Pancreas (tissue), 10 donors: ENCODE measurements at regions not wholly inside any gene's neighbourhood (a gene's known extent, or its start where the extent isn't known, plus 50 kb on each side); places are given as distances from the start of the nearest gene placed in this dataset.
A peak's percentile ranks its signal among the peaks of the same experiment; 100 is the strongest.

Experiments
- ATAC-seq, 4 donors: fragments of 200-7000 bp; cut with Tn5 transposase; one replicate each; pipeline versions ENCODE4 v1.8.0 to v1.9.1; 2020; ENCODE audit warnings: mild to moderate bottlenecking in 4 of 4, moderate library complexity in 4 of 4
- DNase-seq, 6 donors: peaks; one replicate each; pipeline ENCODE4 v3.0.0-alpha.2; 2020
- FAIRE-seq: peaks from 2 replicates; lab custom pipeline; 2012; peaks lifted over from hg19 to GRCh38; lab: Jason Lieb, UNC
- H3K27ac ChIP-seq, 4 donors: fragments of 200-600 bp; sonication (generic); 1 replicate in 3 of 4; 2 replicates in 1 of 4; pipeline versions ENCODE4 v1.5.0 to v1.8.0; 2020
- H3K27me3 ChIP-seq, 4 donors: fragments of 200-600 bp; one replicate each; pipeline ENCODE4 v1.8.0; 2021
- H3K36me3 ChIP-seq, 3 donors: fragments of 200-600 bp; sonication (generic) in 1 of 3; one replicate each; pipeline versions ENCODE4 v1.5.0 to v1.8.0; 2020 to 2021
- H3K4me1 ChIP-seq, 3 donors: fragments of 200-600 bp; one replicate each; pipeline ENCODE4 v1.8.0; 2021
- H3K4me3 ChIP-seq, 4 donors: fragments of 200-600 bp; sonication (generic) in 2 of 4; one replicate each; pipeline versions ENCODE4 v1.5.0 to v1.8.0; 2020 to 2021
- H3K9me3 ChIP-seq, 4 donors: fragments of 200-600 bp; one replicate each; pipeline ENCODE4 v1.8.0; 2021
- WGBS, 2 donors: extraction: QIAGEN DNeasy Blood & Tissue Kit; methylation state at CpG; one replicate each; pipeline ENCODE4 v1.1.7; 2013; 5-methylcytosine and 5-hydroxymethylcytosine counted together
- intact Hi-C, 3 donors: fragments of 100-400 bp; cut with DNase I; formaldehyde crosslinking; loops; one replicate each; pipeline versions ENCODE4 v1.11.1 to v1.14.2; 2022
- TF ChIP-seq, protein P1 (sequence below), 4 donors: fragments of 200-600 bp; sonication (generic) in 3 of 4; IDR thresholded peaks; one replicate each; pipeline versions ENCODE4 v1.5.0 to v1.8.0; 2021; ENCODE audit warnings: antibody characterized with exemption in 4 of 4
- donor health status: healthy with polysubstance abuse.
- donor health status: DM: no; HTN: no; CAD: no; lungs with moderate emphysema.
- donor health status: DM: no; HTN: no; CAD: no.
- donor health status: control.
- donor health status: control.
- donor health status: Bipolar disorder and iron deficiency.
- donor health status: DM: yes; HTN: yes; CAD: no.
- donor health status: DM: no; HTN: no; CAD: no.
- donor health status: DM: no; HTN: no; CAD: no.
- donor health status: DM: yes; HTN: yes; CAD: no.

DNA sequence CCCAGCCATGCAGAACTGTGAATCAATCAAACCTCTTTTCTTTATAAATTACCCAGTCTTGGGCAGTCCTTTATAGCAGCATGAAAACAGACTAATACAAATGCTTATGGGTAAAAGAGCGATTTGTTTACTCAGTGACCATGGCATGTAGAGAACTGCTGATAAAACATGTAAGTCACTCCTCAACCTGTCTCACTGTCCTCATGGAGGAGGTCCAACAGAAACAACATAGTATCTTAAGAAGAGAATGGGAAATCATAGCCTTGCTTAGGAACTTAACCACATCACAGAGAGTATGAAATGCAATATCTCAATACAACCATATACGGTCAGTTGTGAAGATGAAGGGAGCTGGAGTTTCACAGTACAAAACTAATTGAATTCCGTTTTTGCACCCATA, 1734.0 kb upstream of the RAG2 start:
- no peaks in the 10 kb centered on the region for H3K4me1 ChIP-seq
- FAIRE-seq: no peak

DNA sequence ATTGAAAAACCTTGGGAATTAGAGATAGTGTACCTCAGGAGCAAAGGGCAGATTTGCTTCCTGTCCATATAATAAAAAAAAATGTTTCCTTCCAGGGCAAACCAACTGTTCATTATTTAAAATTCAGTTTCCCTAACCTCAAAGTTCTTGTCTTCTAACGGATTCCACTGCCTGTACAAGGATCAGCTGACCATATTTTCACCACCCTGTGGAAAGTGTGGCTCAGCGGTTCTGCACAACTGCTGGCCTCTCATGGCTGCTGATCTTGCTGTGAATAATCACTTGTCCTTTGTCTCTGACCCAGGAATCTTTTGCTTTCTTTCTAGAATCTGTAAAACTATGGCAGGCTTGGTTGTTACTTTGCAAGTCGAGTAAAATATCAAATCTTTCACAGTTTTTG, 1732.5 kb upstream of the RAG2 start:
- H3K27me3 ChIP-seq: no peaks in the 10 kb centered on the region
- no peaks in the 10 kb centered on the region for H3K36me3 ChIP-seq
- no peak overlapping the region for H3K4me3 ChIP-seq
- DNase-seq (no peak), ATAC-seq (no peak), FAIRE-seq (no peak)
- no peaks in the 10 kb centered on the region for H3K9me3 ChIP-seq
- 55 to 61% methylated on average over 3 of the region's 3 CpGs for WGBS, 2 donors
- intact Hi-C loops: no loop called here
- TF ChIP-seq, protein P1, sequence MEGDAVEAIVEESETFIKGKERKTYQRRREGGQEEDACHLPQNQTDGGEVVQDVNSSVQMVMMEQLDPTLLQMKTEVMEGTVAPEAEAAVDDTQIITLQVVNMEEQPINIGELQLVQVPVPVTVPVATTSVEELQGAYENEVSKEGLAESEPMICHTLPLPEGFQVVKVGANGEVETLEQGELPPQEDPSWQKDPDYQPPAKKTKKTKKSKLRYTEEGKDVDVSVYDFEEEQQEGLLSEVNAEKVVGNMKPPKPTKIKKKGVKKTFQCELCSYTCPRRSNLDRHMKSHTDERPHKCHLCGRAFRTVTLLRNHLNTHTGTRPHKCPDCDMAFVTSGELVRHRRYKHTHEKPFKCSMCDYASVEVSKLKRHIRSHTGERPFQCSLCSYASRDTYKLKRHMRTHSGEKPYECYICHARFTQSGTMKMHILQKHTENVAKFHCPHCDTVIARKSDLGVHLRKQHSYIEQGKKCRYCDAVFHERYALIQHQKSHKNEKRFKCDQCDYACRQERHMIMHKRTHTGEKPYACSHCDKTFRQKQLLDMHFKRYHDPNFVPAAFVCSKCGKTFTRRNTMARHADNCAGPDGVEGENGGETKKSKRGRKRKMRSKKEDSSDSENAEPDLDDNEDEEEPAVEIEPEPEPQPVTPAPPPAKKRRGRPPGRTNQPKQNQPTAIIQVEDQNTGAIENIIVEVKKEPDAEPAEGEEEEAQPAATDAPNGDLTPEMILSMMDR (IDR thresholded peaks at IDR 0.05): no peak
- no peaks in the 10 kb centered on the region for H3K4me1 ChIP-seq
- H3K27ac ChIP-seq: no peak overlapping the region

More for the DNA sequence above, 1734.0 kb upstream of the RAG2 start:
- TF ChIP-seq, protein P1 (IDR thresholded peaks at IDR 0.05): no peak
- DNase-seq: no peak
- intact Hi-C loops: no loop called here
- no peaks in the 10 kb centered on the region for H3K9me3 ChIP-seq
- WGBS, 2 donors: 63 to 69% methylated on average over 3 of the region's 3 CpGs
- no peaks in the 10 kb centered on the region for H3K27me3 ChIP-seq
- H3K36me3 ChIP-seq: no peaks in the 10 kb centered on the region
- no peak overlapping the region for H3K27ac ChIP-seq
- H3K4me3 ChIP-seq: no peak overlapping the region
- no peak for ATAC-seq

DNA sequence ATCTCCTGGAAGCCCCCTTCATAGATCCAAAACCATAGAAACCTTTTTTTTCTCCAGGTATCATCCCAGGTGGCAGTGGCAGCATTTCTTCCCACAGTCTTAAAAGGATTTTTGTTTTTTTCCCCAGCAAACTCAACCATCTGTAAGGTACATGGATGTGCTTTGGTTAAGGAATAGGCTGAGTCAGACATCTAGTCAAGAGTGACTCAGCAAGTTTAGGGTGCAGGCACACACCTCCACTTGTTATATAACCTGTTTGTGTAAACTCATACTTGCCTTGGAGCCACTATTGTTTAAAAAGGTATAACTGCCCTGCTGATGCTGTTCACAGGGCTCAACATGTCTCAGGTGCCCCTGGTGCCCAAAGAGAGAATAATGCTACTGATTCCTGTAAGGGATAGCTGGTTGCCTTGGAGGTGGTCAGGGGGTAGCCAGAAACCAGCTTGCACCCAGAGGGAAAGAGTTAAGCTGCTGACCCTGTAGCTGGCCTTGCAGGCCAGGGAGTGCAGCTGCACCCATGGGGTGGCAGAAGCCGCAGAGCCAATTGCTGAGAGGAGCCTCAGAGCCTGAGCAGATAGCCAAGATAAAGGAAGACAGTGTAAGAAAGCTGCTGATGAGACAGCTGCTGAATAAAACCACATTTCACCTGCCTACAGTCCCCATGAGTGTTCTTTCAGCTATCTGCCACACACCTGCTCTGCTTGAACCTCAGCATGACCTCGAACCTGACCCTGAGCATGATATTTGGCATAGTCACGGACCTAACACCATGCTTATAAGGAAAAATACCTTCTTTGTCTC, 1726.1 kb upstream of the RAG2 start:
- Histone ChIP-seq H3K4me3 (no peak overlapping the region), H3K4me1 (no peaks in the 10 kb centered on the region), H3K27me3 (no peaks in the 10 kb centered on the region), H3K36me3 (no peaks in the 10 kb centered on the region), H3K9me3 (no peaks in the 10 kb centered on the region), H3K27ac (no peak overlapping the region)
- FAIRE-seq (no peak), DNase-seq (no peak), ATAC-seq (peak in 1 of 4 donors; percentile 33)
- TF ChIP-seq, protein P1 (IDR thresholded peaks at IDR 0.05): no peak
- 41 to 52% methylated on average over 3 of the region's 3 CpGs for WGBS, 2 donors
- intact Hi-C loops: no loop called here

DNA sequence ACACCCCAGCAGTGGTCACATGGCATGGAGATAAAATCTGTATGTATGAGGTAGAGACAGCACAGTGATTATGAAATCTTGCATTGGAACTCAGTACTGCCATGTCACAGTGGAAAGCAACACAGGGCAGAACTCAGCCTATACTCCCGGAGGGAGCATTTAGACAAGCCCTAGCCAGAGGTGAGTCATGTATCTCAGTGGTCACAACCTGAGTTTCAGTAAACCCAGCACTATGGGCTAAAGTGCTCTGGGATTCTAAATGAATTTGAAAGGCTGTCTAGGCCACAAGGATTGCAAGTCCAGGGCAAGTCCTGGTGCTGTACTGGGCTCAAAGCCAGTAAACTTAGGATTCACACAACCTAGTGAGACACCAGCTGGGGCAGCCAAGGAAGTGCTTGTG, 1717.1 kb upstream of the RAG2 start:
- intact Hi-C loops: no loop called here
- DNase-seq (no peak), ATAC-seq (no peak), FAIRE-seq (no peak)
- H3K4me1 ChIP-seq: no peaks in the 10 kb centered on the region
- WGBS, 2 donors: 90% methylated on average over 1 of the region's 1 CpG
- no peaks in the 10 kb centered on the region for H3K9me3 ChIP-seq
- no peak overlapping the region for H3K27ac ChIP-seq
- TF ChIP-seq, protein P1 (IDR thresholded peaks at IDR 0.05): no peak
- no peaks in the 10 kb centered on the region for H3K27me3 ChIP-seq
- no peaks in the 10 kb centered on the region for H3K36me3 ChIP-seq
- no peak overlapping the region for H3K4me3 ChIP-seq

DNA sequence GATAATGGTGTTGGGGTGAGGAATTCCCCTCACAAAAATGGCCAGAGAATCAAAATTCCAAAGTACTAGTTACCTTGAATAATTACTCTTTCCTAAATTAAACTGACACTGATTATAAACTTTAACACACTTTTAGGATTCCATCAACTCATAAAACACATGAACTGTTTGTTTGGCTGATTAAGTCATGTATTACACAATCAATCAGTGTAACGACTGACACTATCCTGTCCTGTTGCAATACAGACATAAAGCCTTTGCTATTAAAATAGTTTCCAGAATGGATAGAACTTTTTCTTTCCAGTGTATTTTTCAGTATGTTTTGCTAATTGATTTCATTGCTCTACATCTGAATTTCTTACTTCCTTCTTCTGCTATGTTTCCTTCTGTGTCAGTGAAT, 1709.4 kb upstream of the RAG2 start:
- TF ChIP-seq, protein P1 (IDR thresholded peaks at IDR 0.05): no peak
- no peaks in the 10 kb centered on the region for H3K36me3 ChIP-seq
- DNase-seq: no peak
- WGBS, 2 donors: 39 to 41% methylated on average over 1 of the region's 1 CpG
- H3K27me3 ChIP-seq: no peaks in the 10 kb centered on the region
- intact Hi-C loops: no loop called here
- no peak for ATAC-seq
- no peak overlapping the region for H3K4me3 ChIP-seq
- no peaks in the 10 kb centered on the region for H3K9me3 ChIP-seq
- no peaks in the 10 kb centered on the region for H3K4me1 ChIP-seq
- no peak for FAIRE-seq
- no peak overlapping the region for H3K27ac ChIP-seq
